Activated T-helper 1 cell treated with anti-CD3 and anti-CD28 coated beads, Interleukin-2, amount 50 U/mL, for 16 hours (primary cell): ENCODE measurements at regions not wholly inside any gene's neighbourhood (a gene's known extent, or its start where the extent isn't known, plus 50 kb on each side); places are given as distances from the start of the nearest gene placed in this dataset.
A peak's percentile ranks its signal among the peaks of the same experiment; 100 is the strongest.

Source experiments
- DNase-seq, 2 donors: peaks; one replicate each; pipeline ENCODE4 v3.0.0-alpha.2; 2020; ENCODE audit warnings: low read depth in 1 of 2, low spot score in 1 of 2

DNA sequence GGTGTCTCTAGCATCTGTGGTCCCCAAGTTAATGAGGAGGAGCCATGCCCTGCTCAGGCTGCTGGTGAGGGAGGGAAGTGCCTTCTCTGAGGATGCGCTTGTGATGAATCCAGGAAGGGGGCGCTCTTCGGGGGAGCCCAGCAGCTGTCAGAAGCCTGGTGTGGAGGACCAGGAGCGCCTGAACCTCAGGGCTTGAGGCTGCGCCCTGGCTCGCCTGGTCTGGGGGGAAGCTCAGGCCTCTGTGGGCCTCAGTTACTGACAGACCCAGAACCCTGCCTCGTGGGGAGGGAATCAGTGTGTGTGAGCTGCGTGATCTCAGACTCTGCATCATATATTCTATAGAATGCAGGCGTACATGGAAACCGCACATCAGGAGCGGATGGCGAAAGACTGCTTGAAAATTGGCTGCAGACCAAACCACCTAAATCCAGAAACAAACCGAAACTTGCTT lies 126.1 kb downstream of the SEC14L1 start:
- DNase-seq, result no peak

DNA sequence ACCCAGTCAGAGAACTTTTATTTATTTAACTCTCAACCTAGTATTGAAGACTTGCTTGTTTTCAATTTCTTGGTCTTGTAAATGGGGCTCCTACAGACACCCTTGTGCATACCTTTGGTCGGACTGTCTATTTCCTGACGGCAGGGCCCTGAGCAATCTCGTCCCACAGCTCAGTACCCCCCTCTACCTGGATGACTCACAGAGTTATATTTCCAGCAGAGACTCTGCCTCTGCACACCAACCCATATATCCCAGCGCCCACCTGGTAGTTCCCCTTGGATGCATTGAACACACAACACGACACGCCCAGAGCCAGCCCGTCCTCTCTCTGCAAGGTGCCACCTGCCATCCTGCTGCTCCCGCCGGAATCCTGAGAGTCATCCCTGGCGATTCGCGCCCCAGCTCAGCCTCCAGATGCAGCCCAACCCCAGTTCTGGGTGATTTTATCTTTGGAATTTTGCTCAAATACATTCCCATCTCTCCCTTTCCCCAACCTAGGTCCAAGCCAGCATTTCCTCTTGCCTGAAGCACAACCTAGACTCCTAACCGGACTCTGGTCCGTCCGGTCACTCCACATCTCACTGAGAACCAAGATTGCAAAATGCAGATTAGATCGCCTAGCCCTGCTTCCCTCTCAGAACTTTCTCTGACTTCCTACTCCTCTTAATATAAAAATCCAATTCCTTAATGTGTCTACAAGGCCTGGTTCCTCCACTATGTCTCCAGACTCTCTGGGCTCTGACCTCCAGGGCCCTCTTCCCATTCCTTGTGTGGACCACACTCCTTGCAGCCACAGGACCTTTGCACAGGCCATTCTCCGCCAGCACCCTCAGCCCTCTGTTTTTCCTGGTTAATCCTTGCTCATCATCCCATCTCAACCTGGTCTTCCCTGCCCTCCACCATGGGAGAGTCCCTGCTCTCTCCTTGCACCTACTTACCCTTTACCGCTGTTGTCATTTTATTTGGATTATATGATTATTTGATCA lies 129.2 kb downstream of the SEC14L1 start:
- DNase-seq, result no peak

DNA sequence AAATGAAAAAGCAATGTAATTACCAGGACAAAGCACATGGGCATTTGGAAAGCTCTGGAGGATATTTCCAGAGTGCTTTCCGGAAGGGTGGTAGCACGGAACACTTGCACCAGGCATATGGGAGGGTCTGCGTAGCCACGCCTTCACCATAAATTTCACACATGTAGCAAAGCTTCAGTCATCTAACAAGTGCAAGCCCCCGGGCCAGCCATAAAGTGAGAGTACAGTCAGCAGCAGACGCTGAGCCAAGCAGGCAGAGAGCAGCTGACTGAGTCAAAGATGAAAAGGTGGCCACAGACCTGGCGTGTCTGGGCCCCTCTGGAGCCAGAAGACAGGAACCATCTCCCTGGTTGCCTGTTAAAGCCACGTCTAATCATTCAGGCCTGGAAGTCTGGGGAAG lies 130.6 kb downstream of the SEC14L1 start:
- no peak for DNase-seq

DNA sequence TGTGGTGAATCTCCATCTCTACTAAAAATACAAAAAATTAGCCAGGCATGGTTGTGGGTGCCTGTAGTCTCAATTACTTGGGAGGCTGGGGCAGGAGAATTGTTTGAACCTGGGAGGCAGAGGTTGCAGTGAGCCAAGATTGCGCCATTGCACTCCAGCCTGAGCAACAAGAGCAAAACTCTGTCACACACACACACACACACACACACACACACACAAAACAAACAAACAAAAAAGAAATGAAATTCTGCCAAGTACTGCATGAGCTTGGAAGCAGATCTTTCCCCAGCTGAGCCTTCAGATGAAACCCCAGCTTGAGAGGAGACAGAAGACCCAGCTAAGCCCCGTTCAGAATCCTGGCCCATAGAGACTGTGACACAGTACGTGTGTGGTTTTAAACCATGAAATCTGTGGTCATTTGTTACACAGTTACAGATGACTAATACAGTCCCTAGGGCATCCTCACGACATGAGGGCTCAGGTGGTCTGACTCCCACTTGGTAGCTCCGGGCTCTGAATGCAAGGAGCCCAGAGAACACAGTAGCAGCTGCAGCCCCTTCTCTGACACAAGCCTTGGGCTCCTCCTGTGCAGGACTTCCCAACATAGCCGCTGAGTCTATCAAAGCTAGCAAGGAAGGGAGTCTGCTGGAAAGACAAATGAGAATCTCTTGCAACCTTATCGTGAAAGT lies 132.8 kb downstream of the SEC14L1 start:
- DNase-seq, result no peak

DNA sequence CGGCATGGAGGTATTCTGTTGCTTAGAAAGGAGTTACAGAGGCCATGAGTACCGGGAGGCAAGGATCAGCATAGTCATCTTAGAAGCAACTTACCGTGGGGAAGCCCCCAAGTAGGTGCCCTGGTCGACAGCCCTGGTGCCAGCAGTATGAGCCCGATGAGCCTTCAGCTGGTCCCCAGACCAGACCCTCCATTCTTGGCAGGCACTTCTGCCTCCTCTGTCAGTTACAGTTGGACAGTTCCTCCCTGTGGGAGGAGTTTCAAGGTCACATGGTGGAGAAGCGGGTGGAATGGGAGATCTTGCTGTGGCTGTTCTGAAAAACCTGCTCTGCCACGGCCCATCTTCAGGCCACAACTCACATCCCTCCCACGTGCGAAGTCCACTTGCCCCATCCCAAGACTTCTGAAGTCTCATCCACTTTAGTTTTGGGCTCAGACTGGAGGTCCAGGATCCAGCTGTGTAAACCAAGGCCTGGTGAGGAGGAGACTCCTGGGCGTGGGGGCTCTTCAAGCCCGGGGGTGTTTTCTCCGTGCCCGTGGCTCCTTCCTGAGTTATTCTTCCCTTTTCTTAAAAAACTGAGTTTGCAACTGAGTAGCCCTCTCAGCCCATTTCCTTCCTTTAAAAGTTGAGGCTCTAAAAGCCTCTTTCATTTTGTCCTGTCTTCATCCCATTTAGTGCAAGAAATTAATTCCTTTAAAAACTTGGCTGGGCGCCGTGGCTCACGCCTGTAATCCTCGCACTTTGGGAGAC lies 133.5 kb downstream of the SEC14L1 start:
- no peak for DNase-seq

DNA sequence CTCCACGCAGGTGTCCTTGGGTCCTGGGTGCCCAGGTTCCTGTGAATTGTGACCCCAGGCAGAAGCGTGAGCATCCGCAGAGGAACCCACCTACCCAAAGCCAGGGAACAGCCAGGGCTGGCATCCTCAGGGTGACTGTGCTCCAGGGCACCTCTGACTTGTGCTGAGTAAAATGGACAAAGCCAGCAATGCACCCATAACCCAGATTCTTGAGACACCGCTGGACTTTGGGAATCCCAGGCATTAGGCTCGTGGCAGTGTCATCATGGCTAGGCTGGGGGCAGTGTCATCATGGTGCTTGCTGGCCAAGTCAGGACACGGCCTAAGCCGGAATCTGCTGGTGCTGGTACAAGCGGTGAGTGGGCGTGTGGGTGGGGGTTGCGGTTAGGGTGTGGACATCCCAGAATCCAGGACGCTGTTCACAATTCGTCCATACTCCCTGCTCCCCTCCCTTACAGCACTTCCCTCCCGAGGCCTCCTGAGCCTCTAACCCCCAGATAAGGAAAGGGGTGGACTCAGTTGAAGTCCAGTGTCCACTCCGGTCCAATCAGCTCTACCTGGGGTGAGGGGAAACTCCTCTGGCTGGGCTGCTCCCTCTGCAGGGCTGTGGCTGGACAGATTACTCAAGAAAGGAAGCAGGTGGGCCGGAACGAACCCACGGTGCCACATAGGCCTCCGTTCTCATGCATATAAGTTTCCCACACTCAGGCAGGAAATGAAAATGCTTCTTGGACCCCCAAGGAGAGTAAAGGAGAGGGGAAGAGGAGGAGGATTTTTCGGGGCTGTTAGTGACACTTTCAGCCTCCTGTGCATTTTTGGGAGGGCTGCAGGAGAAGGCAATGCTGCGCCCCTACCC lies 138.9 kb downstream of the SEC14L1 start:
- DNase-seq, result no peak

DNA sequence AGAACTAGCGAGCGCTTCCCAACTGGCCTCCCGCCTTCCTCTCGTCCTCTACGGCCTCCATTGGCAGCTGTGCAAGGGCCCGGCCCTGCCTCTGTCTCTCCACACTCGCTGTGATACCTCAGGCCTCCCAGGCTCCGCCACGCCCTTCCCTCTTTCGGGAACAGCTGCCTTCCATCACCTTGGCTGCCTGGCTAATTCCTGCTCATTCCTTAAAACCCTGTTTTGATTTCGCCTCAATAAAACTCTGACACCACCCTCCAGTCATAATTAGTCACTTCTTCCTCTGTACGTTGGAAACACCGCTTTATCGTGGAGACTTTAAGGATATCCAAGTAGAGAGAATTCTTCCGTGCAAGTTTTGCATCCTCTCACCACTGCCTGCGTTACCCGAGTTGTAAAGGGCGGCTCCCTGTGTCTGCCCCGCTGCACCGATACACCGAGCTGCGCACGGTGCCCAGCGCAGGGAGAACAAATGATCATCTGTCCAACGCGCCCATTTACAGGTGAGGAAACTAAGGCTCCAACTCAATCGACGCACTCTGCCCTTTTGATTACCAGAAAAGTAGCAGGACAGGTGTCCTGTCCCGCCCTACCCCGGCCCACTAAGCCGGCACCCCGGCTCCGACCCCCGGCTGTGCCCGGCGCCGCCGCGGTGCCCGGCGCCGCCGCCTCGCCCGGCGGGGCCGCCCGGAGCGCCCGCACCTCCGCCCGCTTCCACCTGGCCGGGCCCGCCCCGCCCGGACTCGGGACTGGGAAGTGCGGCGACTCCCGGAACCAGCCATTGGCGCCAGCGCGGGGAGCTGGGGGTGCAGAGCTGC lies 139.7 kb downstream of the SEC14L1 start:
- DNase-seq, result no peak

DNA sequence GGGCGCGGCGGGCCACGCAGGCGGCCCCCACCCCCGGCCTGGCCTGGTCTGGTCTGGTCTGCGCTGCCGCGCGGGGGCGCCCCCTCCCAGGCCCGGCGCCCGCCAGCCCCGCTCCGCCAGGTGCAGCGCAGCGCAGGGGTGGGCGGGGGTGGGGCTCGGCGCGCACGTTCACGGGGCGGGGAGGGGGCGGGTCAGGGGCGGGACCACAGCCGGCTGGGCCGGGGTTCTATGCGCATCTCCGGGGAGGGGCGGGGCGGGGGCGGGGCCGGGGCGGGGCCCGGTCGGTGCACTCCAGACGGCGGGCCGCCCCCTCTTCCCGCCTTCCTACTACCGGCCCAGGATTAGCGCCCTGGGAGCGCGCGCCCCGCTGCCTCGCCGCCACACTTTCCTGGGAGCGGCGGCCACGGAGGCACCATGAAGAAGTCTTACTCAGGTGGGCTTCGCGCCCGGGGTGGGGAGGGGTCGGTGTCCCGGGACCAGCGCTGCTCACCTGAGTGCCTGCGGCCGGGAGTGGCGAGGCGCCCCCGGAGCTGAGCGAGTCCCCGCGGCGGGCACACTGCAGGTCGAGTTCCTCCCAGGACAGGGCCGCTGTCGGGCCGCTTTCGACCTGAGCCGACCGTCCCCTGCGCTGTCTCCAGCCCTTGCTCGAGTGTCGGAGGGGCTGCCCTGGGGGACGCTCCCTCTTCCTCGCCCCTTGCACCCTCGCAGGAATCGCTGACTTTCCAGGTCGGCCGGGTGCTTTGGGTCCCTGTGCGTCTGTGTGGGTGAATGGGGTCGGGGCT lies 140.5 kb downstream of the SEC14L1 start:
- DNase-seq, result peak; percentile 23 to 56

DNA sequence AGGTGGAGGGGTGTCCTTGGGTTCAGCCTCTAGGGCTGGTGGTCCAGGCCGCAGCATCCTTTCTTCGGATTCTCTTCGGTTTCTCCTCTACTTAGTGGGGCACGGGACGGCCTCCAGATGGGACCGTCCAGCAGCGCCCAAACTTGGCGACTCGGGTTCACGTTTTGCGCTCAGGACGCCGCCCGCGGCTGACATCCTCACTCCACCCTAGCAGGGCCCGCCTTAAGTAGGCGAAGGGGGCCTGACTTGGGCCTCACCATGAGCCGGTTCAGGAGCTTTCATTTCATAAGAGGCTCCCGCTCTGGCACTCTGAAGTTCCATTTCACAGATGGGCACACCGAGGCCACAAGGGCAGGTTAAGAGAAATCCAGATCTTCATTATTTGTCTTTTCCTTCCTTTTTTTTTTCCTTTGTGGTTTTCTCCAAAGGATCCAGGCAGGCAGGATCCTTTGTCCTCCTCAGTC lies 141.2 kb downstream of the SEC14L1 start:
- DNase-seq, result no peak

DNA sequence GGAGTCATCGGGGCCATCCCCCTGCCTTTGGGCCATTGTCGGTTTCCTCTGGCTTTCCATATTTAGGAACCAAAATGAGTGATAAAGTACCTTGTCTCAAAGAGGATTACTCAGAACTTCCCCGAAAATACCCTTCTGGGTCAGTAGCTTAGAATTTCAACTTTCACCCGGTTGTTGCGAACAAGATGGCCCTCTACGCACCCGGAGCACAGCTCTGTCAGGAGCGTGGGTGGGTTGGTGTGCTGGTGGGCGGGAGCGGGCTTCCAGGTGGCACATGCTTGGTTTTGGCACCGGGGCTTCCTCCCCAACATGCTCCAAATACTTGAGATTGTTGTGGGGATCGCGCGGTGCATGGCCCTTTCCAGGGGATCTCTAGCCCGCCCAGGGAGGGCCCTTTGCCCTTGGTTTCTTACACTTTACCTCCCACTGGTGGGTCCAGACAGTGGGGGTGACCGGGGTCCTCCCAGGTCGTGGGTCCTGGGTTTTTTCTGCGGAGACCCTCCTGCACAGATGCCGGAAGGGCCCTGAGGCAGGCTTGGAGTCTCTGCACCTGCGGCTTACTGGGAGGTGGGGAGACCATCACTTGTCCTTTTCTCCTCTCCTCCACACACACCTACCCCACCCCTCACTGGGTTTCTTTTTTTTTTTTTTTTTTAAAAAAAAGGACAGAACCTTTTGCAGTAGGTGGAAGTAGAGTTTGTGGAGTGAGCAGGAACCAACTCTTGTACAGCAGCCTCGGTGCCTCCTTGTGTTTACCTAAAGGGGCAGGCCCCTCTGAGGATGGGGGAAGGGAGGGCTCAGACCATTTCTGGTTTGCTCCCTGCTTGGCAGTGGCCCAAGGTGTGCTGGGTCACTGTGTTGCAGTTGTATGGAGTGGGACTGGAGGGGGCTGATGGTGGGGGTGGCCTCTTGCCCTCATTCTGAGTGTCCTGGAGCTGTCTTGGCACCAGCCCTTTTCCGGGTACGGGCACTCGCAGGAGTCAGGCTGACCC lies 142.1 kb downstream of the SEC14L1 start:
- no peak for DNase-seq

DNA sequence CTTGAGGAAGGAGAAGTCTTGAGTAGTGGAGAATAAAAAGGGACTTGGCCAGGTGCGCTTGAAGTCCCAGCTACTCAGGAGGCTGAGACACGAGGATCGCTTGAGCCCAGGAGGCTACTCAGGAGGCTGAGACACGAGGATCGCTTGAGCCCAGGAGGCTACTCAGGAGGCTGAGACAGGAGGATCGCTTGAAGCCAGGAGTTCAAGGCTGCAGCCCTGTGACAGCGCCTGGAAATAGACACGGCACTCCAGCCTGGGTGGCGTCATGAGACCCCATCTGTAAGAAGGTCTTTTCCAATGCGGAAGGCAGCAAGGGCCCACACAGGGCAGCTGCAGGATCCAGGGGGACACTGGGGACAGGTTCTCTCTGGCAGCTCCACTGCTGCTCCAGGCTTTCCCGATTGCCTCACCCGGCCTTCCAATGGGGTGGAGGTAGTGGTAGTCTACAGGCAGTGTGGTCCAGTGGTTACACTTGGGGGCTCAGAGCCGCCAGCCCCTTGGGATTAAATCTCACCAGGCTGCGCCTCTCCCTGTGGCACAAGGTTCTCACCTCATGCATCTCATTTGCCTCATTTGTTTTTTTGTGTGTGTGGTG lies 143.4 kb downstream of the SEC14L1 start:
- DNase-seq, result no peak

DNA sequence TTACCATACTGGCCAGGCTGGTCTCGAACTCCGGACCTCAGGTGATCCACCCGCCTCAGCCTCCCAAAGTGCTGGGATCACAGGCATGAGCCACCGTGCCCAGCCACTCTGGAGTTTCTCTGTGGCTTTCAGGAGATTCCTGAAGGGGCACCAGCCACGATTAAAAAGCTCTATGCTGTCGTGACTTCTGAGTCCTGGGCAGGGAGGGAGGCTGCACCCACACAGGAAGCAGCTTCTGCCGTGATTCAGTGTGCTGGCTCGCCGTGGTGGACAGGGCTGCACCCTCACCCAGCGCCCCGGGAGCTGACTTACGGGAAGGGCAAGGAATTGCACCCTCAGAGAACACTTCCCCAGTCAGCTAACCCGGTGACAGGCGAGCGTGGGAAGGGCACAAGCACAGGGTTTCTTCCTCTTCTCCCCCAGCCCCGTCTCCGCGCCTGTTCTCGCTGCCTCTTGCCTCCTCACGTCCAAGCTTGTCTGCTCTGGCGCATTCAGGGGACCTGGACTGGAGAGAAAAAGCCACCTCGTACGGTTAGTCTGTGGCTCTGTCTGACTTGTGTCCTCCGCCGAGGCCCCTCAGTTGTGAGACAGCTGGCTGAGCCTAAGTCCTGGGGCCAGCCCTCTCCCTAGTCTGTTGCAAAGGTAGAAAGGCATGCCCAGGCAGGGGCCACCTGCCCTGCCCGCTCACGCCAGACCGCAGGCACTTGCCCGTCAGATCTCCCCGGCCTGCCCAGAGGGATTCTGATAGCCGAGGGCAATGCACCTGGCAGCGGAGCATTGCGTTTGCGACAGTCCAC lies 145.0 kb downstream of the SEC14L1 start:
- no peak for DNase-seq

DNA sequence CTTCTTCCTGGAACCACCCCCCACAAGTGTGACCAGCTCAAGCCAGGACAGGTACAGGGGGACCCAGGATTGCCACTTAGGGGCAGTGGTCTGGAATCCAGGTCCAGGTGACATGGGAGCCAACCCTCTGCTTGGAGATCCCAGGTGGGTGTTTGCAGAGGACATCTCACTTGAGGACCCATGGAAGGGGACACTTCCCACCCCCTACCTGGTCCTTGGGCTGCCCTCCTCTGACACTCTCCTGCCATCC lies 145.5 kb downstream of the SEC14L1 start:
- DNase-seq, result no peak

DNA sequence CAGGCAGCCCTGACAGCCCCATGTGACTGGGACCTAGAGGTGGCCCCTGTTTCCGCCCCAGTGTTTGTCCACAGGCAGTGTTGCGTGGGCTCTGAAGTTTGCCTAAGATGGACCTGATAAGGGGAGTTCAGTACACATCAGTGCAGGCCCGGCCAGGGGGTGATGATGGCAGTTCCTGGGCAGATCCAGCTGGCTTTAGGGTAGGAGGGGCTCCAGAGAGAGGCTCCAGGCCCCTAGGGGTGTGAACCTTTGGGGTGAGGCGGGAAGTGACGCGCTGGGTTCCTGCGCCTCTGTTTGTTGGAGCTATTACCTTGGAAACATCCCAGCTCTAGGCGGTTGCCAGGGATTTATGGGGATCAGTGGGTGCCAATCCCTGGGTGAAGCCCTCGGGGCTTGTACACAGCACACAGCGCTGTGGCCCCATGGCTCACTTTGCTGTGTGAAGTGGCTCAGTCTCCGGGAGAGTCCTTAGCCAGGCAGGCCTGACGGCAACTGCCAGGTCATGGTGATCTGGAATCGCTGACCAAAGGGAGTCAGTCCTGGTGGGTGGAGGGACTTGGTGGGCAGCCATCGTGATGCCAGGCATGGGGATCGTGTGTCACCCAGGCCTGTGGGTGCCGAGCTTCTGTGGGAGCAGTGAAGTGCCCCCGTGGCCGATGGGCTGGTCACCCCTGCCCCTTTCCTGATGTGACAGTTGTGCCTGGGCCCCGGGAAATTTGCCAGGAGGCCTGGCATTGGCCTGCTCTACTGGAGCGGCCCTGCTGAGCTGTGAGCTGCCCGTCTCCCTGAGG lies 146.1 kb downstream of the SEC14L1 start:
- DNase-seq, result no peak

DNA sequence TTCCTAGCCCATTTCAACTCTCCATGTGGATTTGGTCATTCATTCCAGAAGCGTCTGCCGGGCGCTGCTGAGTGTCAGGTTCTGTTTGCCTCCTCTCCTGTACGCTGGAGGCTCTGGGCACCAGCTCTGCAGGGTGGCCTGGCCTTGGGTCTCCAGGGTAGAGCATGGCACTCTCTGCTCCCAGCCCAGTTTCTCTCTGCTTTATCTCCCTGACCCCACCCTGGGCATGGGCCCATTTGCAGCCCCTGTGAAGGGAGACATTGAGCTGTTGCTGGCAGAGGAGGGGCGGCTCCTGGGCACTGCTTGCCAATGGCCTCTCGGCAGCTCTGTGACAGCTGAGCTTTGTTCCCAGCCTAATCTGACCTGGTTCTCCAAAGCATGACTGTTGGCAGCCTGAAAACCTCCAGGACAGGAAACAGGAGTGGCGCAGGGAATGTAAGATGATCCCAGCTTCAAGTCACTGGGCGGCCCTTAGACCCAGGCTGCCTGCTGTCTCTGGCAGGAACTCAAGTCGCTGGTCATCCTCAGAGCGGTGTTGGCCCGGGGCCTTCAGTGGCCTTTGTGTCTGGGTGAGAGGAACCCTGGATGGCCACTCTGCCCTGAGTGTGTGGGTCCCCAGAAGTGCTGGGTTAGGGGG lies 146.8 kb downstream of the SEC14L1 start:
- no peak for DNase-seq
